ENCODE measurements at regions not wholly inside any gene's neighbourhood (a gene's known extent, or its start where the extent isn't known, plus 50 kb on each side); places are given as distances from the start of the nearest gene placed in this dataset.
"Not testable (repeated sequence)": the region's sequence is repeated elsewhere in the genome, so short reads cannot be mapped to it uniquely, and the experiment has no call there.

DNA sequence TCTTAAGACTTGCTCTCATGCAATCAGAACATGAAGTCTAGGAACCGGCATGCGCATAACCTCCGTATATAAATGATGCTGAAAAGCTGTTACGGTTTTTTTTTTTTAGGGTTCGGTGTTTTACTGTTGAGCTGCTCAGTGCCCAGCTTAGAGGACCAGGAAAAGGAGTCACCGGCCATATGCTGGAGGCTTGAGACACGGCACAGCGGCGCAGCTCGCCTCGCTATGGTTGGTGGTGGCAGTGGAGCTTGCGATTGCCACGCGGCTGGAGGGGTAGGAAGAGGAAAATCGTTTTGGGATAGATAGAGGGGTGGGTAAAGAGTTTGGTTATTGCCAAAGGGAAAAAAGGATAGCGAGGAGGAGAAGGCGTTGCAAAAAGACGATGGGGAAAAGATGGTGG lies 841.3 kb downstream of the SPATA31A1 start:
- not testable (repeated sequence) for H3K9me3 ChIP-seq (replicated peaks); H3K27me3 ChIP-seq (replicated peaks); H3K4me1 ChIP-seq (replicated peaks); H3K36me3 ChIP-seq; H3K27ac ChIP-seq; DNase-seq (ENCODE audit: low read depth in 1 of 2, low spot score in 2 of 2); H3K4me3 ChIP-seq

DNA sequence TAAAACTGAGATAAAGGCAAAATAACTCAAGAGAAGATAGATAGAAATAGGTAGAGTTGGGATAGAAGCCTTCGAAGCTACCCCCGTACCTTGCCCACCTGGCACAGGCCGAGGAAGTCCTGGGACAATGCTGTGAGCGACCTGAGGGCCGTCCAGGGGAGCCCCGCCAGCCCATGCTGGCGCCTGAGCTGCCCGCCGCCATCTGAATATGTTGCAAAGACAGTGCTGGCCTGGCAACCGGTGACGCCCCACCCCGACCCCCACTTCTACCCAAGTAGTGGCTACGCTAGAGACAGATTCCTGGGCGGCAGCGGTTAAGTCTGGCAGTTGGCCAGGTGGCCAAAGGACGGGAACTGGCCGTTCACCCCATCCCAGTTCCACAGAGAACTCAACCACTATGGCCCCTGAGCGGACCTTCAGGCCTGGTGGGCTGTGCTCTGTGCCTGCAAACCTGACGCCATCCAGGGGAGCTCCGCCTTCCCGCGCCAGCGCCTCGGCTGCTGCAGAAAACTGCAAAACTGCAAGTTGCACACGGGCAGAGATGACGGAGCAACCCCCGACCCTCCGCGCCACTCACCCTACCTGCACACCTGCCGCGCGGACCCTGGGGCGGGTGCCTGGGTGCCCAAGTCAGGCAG lies 866.2 kb downstream of the SPATA31A1 start:
- H3K27me3 ChIP-seq (replicated peaks); H3K4me3 ChIP-seq; H3K36me3 ChIP-seq: not testable (repeated sequence)

DNA sequence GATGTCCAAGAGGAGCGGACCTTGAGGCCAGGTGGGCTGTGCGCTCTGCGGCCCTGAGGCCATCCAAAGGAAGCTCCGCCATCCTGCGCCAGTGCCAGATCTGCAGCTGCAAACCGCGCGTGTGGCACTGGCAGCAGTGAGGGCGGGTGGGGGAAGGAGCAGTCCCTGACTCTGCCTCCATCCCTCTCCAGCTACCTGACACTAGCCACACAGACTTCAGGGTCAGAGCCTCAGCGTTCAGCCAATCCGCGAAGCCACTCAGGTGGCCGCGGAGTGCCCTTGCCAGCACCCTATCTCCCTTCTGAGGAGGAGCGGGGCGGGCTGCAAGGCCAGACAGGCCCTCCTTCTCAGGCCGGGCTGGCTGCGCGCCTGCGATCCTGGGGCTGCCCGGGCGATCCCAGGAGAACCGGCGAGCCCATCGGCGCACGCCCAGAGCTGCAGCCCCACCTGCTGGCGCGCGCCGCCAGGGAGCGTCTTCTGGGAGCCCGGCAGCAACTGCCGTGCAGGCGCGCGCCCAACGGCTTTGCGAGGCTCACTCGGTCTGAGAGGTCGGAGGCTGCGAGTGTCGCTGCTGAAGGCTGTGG lies 867.2 kb downstream of the SPATA31A1 start:
- H3K4me3 ChIP-seq; DNase-seq (ENCODE audit: low read depth in 1 of 2, low spot score in 2 of 2); H3K9me3 ChIP-seq (replicated peaks); H3K27me3 ChIP-seq (replicated peaks); H3K27ac ChIP-seq; H3K4me1 ChIP-seq (replicated peaks); H3K36me3 ChIP-seq: not testable (repeated sequence)

More for the DNA sequence above, 866.2 kb downstream of the SPATA31A1 start:
- not testable (repeated sequence) for DNase-seq (ENCODE audit: low read depth in 1 of 2, low spot score in 2 of 2); H3K9me3 ChIP-seq (replicated peaks); H3K4me1 ChIP-seq (replicated peaks); H3K27ac ChIP-seq

DNA sequence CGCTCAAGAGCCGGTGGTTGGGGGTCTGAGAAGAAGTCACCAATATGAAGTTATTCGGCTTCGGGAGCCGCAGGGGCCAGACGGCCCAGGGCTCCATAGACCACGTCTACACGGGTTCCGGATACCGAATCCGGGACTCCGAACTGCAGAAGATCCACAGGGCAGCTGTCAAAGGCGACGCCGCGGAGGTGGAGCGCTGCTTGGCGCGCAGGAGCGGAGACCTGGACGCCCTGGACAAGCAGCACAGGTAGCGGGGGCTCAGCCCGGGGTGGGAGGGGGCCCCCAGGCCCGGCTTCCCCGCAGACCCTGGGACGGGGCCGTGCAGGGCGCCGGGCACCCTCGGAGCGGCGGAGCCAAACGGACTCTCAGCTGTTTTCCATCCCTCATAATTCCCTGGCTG lies 867.9 kb downstream of the SPATA31A1 start:
- not testable (repeated sequence) for H3K9me3 ChIP-seq (replicated peaks); H3K27ac ChIP-seq; H3K27me3 ChIP-seq (replicated peaks); H3K4me3 ChIP-seq; H3K36me3 ChIP-seq; H3K4me1 ChIP-seq (replicated peaks)
- peak in 1 of 2 experiments; percentile 5 for DNase-seq (ENCODE audit: low read depth in 1 of 2, low spot score in 2 of 2)
